Gastrocnemius medialis (tissue), 4 donors: ENCODE measurements at regions not wholly inside any gene's neighbourhood (a gene's known extent, or its start where the extent isn't known, plus 50 kb on each side); places are given as distances from the start of the nearest gene placed in this dataset.

Experiments used
- ATAC-seq, 2 donors: fragments of 150-250 bp; one replicate each; pipeline ENCODE4 v1.9.1; 2016
- DNase-seq, 2 donors: peaks; one replicate each; pipeline ENCODE4 v3.0.0-alpha.2; 2019
- H3K27ac ChIP-seq, 4 donors: fragments of 200-600 bp; sonication (generic); 1 replicate in 1 of 4; 2 replicates in 3 of 4; pipeline ENCODE4 v1.5.1; 2016 to 2018; ENCODE audit warnings: mild to moderate bottlenecking in 2 of 4, moderate library complexity in 1 of 4
- H3K27me3 ChIP-seq, 3 donors: fragments of 200-600 bp; sonication (generic) in 2 of 3; 1 replicate in 1 of 3; 2 replicates in 2 of 3; pipeline versions ENCODE4 v1.5.1 to v1.6.0; 2016 to 2019; ENCODE audit warnings: mild to moderate bottlenecking in 1 of 3, moderate library complexity in 1 of 3
- H3K36me3 ChIP-seq, 2 donors: fragments of 200-600 bp; sonication (generic) in 1 of 2; one replicate each; pipeline ENCODE4 v1.5.1; 2017 to 2018
- H3K4me1 ChIP-seq, 2 donors: fragments of 200-600 bp; sonication (generic) in 1 of 2; one replicate each; pipeline ENCODE4 v1.5.1; 2016 to 2017; ENCODE audit warnings: mild to moderate bottlenecking in 2 of 2
- H3K4me3 ChIP-seq, 4 donors: fragments of 200-600 bp; sonication (generic) in 3 of 4; 1 replicate in 1 of 4; 2 replicates in 3 of 4; pipeline ENCODE4 v1.5.1; 2016 to 2019; ENCODE audit warnings: mild to moderate bottlenecking in 2 of 4
- H3K9me3 ChIP-seq, 3 donors: fragments of 200-600 bp; sonication (generic) in 2 of 3; 1 replicate in 1 of 3; 2 replicates in 2 of 3; pipeline ENCODE4 v1.5.1; 2016 to 2019
- POLR2A ChIP-seq, 2 donors: fragments of 450-650 bp; IDR thresholded peaks; one replicate each; pipeline ENCODE4 v1.6.1; 2017; ENCODE audit warnings: antibody characterized with exemption in 2 of 2, mild to moderate bottlenecking in 2 of 2, moderate library complexity in 2 of 2
- in situ Hi-C, 4 donors: fragments of 200-750 bp; cut with MboI; loops; one replicate each; pipeline versions ENCODE4 v1.15.0 to v1.8.0; 2017; ENCODE audit warnings: low sequenced_read_pairs in 4 of 4
- intact Hi-C: fragments of 100-400 bp; cut with DNase I; formaldehyde crosslinking; loops from one replicate; pipeline ENCODE4 v1.15.1; 2023; ENCODE audit warnings: low total_unique reads
- TF ChIP-seq, protein P1 (sequence below), 5 experiments: fragments of 450-650 bp in 3 of 5; fragments of 200-600 bp in 2 of 5; sonication (generic) in 2 of 5; IDR thresholded peaks in 4 of 5; conservative IDR thresholded peaks in 1 of 5; 1 replicate in 4 of 5; 2 replicates in 1 of 5; pipeline ENCODE4 v1.5.1; 2016 to 2019; ENCODE audit warnings: antibody characterized with exemption in 5 of 5, mild to moderate bottlenecking in 3 of 5, moderate library complexity in 3 of 5

DNA sequence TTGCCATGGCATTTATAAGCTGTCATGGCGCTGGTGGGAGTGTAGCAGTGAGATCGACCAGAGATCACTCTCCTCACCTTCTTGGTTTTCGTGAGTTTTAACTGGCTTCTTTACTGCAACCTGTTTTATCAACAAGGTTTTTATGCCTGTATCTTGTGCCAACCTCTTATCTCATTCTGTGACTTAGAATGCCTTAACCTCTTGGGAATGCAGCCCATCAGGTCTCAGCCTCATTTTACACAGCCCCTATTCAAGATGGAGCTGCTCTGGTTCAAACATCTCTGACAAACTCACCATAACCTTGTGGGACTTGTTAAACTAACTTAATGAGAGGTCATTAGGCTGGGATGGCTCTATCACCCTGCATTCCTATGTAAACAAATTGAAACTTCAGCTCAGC is 151.3 kb downstream of the CAND1 start:
- Histone ChIP-seq H3K4me3 (no peak overlapping the region), H3K9me3 (no peaks in the 10 kb centered on the region), H3K27ac (no peak overlapping the region), H3K27me3 (no peaks in the 10 kb centered on the region), H3K4me1 (peaks cover 0 to under 1% of the 10 kb centered on the region in 2 donors), H3K36me3 (no peaks in the 10 kb centered on the region)
- DNase-seq = no peak
- TF ChIP-seq, protein P1, sequence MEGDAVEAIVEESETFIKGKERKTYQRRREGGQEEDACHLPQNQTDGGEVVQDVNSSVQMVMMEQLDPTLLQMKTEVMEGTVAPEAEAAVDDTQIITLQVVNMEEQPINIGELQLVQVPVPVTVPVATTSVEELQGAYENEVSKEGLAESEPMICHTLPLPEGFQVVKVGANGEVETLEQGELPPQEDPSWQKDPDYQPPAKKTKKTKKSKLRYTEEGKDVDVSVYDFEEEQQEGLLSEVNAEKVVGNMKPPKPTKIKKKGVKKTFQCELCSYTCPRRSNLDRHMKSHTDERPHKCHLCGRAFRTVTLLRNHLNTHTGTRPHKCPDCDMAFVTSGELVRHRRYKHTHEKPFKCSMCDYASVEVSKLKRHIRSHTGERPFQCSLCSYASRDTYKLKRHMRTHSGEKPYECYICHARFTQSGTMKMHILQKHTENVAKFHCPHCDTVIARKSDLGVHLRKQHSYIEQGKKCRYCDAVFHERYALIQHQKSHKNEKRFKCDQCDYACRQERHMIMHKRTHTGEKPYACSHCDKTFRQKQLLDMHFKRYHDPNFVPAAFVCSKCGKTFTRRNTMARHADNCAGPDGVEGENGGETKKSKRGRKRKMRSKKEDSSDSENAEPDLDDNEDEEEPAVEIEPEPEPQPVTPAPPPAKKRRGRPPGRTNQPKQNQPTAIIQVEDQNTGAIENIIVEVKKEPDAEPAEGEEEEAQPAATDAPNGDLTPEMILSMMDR (IDR thresholded peaks at IDR 0.05 in 4 of 5, conservative IDR thresholded peaks at IDR 0.05 in 1 of 5) = no peak
- intact Hi-C loops (no loop called here), in situ Hi-C loops (no loop called here)
- no peak for ATAC-seq

GRCh38 chr12:67422081-67422480 is 152.9 kb downstream of the CAND1 start:
- no peaks in the 10 kb centered on the region for H3K27me3 ChIP-seq
- ATAC-seq (no peak), DNase-seq (no peak)
- H3K9me3 ChIP-seq = no peaks in the 10 kb centered on the region
- H3K27ac ChIP-seq = no peak overlapping the region
- intact Hi-C loops = no loop called here
- H3K36me3 ChIP-seq = no peaks in the 10 kb centered on the region
- TF ChIP-seq, protein P1 (IDR thresholded peaks at IDR 0.05 in 4 of 5, conservative IDR thresholded peaks at IDR 0.05 in 1 of 5) = no peak
- TF ChIP-seq POLR2A (IDR thresholded peaks at IDR 0.05) = no peak
- no peak overlapping the region for H3K4me3 ChIP-seq
- no peaks in the 10 kb centered on the region for H3K4me1 ChIP-seq
- in situ Hi-C loops = no loop called here

DNA sequence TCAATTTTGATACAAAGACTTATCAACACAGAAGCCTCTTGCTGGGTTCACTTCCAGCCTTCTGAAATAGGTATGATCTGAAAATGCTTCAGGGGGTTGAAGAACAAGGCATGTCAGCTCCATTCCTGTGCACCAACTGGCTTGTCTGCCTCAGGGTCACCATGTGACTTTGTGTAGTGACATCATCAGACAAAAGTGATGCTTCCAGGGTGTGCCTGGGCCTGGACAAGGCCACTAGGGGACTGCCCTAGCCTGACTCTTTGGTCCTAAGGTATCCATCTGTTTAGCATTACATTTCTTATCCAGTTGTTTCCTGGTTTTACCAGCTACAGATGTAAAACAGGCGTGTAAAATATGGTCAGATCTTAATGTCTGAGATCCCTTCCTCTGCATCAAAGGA is 155.6 kb downstream of the CAND1 start:
- H3K4me3 ChIP-seq = no peak overlapping the region
- no peak for TF ChIP-seq POLR2A (IDR thresholded peaks at IDR 0.05)
- TF ChIP-seq, protein P1 (IDR thresholded peaks at IDR 0.05 in 4 of 5, conservative IDR thresholded peaks at IDR 0.05 in 1 of 5) = no peak
- in situ Hi-C loops (loop anchor here in 1 of 4 donors (25.0 kb wide), 1 partner anchor 513 kb away; no protein-coding TSS in a partner anchor), intact Hi-C loops (no loop called here)
- H3K27me3 ChIP-seq = no peaks in the 10 kb centered on the region
- H3K36me3 ChIP-seq = no peaks in the 10 kb centered on the region
- H3K27ac ChIP-seq = no peak overlapping the region
- ATAC-seq (no peak), DNase-seq (no peak)
- no peaks in the 10 kb centered on the region for H3K9me3 ChIP-seq
- H3K4me1 ChIP-seq = no peaks in the 10 kb centered on the region

DNA sequence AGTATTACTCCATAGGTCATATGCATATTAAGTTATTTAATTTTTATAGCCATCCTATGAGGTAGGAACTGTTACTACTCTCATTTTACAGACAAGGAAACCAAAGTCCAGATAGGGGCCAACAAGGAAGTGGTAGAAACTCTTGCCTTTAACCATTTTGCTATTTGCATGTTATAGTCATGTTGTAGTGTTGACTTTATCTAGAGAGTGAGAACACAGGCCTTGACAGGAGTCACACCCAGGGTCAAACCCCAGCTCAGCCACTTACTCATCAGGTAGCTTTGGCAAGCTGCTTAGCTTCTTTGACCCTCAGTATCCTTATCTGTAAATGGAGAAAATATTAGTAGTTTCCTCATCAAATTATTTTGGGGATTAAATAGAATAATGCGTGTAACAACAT is 156.2 kb downstream of the CAND1 start:
- TF ChIP-seq, protein P1 (IDR thresholded peaks at IDR 0.05 in 4 of 5, conservative IDR thresholded peaks at IDR 0.05 in 1 of 5) = no peak
- TF ChIP-seq POLR2A (IDR thresholded peaks at IDR 0.05) = no peak
- H3K4me1 ChIP-seq = peaks cover 2% of the 10 kb centered on the region in 2 donors
- in situ Hi-C loops (loop anchor here in 1 of 4 donors (25.0 kb wide), 1 partner anchor 512 kb away; no protein-coding TSS in a partner anchor), intact Hi-C loops (no loop called here)
- no peaks in the 10 kb centered on the region for H3K27me3 ChIP-seq
- no peak overlapping the region for H3K4me3 ChIP-seq
- no peak overlapping the region for H3K27ac ChIP-seq
- H3K36me3 ChIP-seq = no peaks in the 10 kb centered on the region
- H3K9me3 ChIP-seq = no peaks in the 10 kb centered on the region
- ATAC-seq = no peak
- no peak for DNase-seq

DNA sequence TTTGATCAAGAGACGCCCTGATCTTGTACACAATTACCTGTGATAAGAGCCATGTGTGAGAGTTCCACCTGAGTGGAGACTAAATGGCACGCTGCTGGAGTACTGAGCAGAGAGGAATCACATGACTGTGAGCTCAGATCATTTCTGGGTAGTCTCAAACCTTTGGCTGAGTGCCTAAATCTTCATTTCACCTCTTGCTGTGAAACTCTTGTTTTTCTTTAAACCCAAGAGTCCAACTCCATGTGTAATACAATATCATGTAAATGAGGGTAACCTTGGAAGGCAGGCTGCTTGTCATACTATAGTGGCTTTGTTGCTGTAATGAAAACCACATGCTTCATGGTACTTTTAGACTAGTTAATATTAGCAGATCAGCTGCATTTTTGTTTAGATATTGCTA is 156.9 kb downstream of the CAND1 start:
- no peaks in the 10 kb centered on the region for H3K9me3 ChIP-seq
- no peak overlapping the region for H3K27ac ChIP-seq
- ATAC-seq = no peak
- H3K4me1 ChIP-seq = peaks cover 8 to 9% of the 10 kb centered on the region in 2 donors
- no peaks in the 10 kb centered on the region for H3K27me3 ChIP-seq
- H3K36me3 ChIP-seq = no peaks in the 10 kb centered on the region
- TF ChIP-seq, protein P1 (IDR thresholded peaks at IDR 0.05 in 4 of 5, conservative IDR thresholded peaks at IDR 0.05 in 1 of 5) = no peak
- no peak for TF ChIP-seq POLR2A (IDR thresholded peaks at IDR 0.05)
- intact Hi-C loops (no loop called here), in situ Hi-C loops (loop anchor here in 1 of 4 donors (25.0 kb wide), 1 partner anchor 511 kb away; no protein-coding TSS in a partner anchor)
- no peak for DNase-seq
- no peak overlapping the region for H3K4me3 ChIP-seq
